SU-DHL-6 (cell line): ENCODE measurements at regions not wholly inside any gene's neighbourhood (a gene's known extent, or its start where the extent isn't known, plus 50 kb on each side); places are given as distances from the start of the nearest gene placed in this dataset.

ENCODE experiments used
- H2AFZ ChIP-seq: fragments of 200-600 bp; sonication (generic); 2 replicates; pipeline ENCODE4 v1.6.1; 2014; ENCODE audit warnings: low read depth, mild to moderate bottlenecking, moderate library complexity, mixed read lengths, antibody characterized with exemption, low read length; ENCODE audit not compliant: severe bottlenecking
- H3F3A ChIP-seq: fragments of 200-600 bp; shearing (Covaris generic); 2 replicates; pipeline ENCODE4 v1.6.0; 2016; ENCODE audit warnings: antibody characterized with exemption, mild to moderate bottlenecking; ENCODE audit not compliant: insufficient read depth
- H3K27ac ChIP-seq: fragments of 200-600 bp; sonication (generic); 2 replicates; pipeline ENCODE4 v1.5.1; 2016; ENCODE audit warnings: low read depth, mild to moderate bottlenecking, low read length, moderate library complexity, mixed read lengths
- H3K27me3 ChIP-seq: fragments of 200-600 bp; sonication (generic), shearing (Covaris generic); 2 replicates; pipeline ENCODE4 v1.6.0; 2014; ENCODE audit warnings: mild to moderate bottlenecking, low read length
- H3K36me3 ChIP-seq: fragments of 200-600 bp; sonication (generic); 2 replicates; pipeline ENCODE4 v1.6.1; 2014; ENCODE audit warnings: mild to moderate bottlenecking, low read length, mixed read lengths
- H3K4me2 ChIP-seq: fragments of 300-600, 200-600 bp; shearing (Covaris generic), sonication (generic); 2 replicates; pipeline ENCODE4 v1.6.0; 2014; ENCODE audit warnings: low read length, low read depth, mild to moderate bottlenecking; ENCODE audit not compliant: poor library complexity, severe bottlenecking
- H3K4me3 ChIP-seq: fragments of 200-600 bp; sonication (generic); 2 replicates; pipeline ENCODE4 v1.5.1; 2014; ENCODE audit warnings: antibody characterized with exemption, low read length, mild to moderate bottlenecking, mixed read lengths; ENCODE audit not compliant: insufficient read depth, poor library complexity, severe bottlenecking
- H3K79me2 ChIP-seq: fragments of 200-600 bp; sonication (generic); 2 replicates; pipeline ENCODE4 v1.6.1; 2014; ENCODE audit warnings: mild to moderate bottlenecking, low read length, moderate library complexity; ENCODE audit not compliant: insufficient read depth
- H3K9ac ChIP-seq: fragments of 200-600 bp; sonication (generic); 2 replicates; pipeline ENCODE4 v1.7.0; 2014; ENCODE audit warnings: mild to moderate bottlenecking, low read length
- H3K9me2 ChIP-seq: fragments of 200-600 bp; sonication (generic); replicated peaks from 2 replicates; pipeline ENCODE4 v1.6.1; 2014; ENCODE audit warnings: low read length; ENCODE audit not compliant: insufficient read depth
- H3K9me3 ChIP-seq: fragments of 200-600 bp; sonication (generic); 2 replicates; pipeline ENCODE4 v1.6.1; 2014; ENCODE audit warnings: low read length, mixed read lengths; ENCODE audit not compliant: insufficient read depth
- H4K20me1 ChIP-seq: fragments of 200-600 bp; sonication (generic); 2 replicates; pipeline ENCODE4 v1.6.1; 2014; ENCODE audit warnings: low read depth, mild to moderate bottlenecking, antibody characterized with exemption, low read length, moderate library complexity, mixed read lengths
- CTCF ChIP-seq: fragments of 200-600 bp; sonication (generic); IDR thresholded peaks from one replicate; pipeline ENCODE4 v1.5.1; 2017; ENCODE audit warnings: antibody characterized with exemption, mild to moderate bottlenecking, low read length, moderate library complexity; ENCODE audit not compliant: insufficient read depth, poor library complexity, severe bottlenecking
- EZH2phosphoT487 ChIP-seq: fragments of 200-600 bp; sonication (generic), shearing (Covaris generic); conservative IDR thresholded peaks from 2 replicates; pipeline ENCODE4 v1.6.1; 2018; ENCODE audit warnings: mild to moderate bottlenecking, antibody characterized with exemption, low read length, moderate library complexity, mixed read lengths

- Histone ChIP-seq H3K79me2 (no peaks in the 10 kb centered on the region), H3K9me3 (no peaks in the 10 kb centered on the region), H3F3A (no peaks in the 10 kb centered on the region), H3K4me3 (no peak overlapping the region), H4K20me1 (no peaks in the 10 kb centered on the region), H3K4me2 (no peak overlapping the region), H3K27ac (no peak overlapping the region), H3K9me2 (no peaks in the 10 kb centered on the region), H3K27me3 (no peaks in the 10 kb centered on the region), H3K9ac (no peak overlapping the region), H2AFZ (no peak overlapping the region), H3K36me3 (no peaks in the 10 kb centered on the region)
- TF ChIP-seq CTCF, result no peak
- no peak for TF ChIP-seq EZH2phosphoT487
These were observed 825.2 kb downstream of the PCDH7 start for GRCh38 chr4:31545330-31545729.

- Histone ChIP-seq H3K36me3 (no peaks in the 10 kb centered on the region), H3K9me2 (no peaks in the 10 kb centered on the region), H3K79me2 (no peaks in the 10 kb centered on the region), H3F3A (no peaks in the 10 kb centered on the region), H4K20me1 (no peaks in the 10 kb centered on the region), H2AFZ (no peak overlapping the region), H3K4me3 (no peak overlapping the region), H3K4me2 (no peak overlapping the region), H3K9ac (no peak overlapping the region), H3K9me3 (no peaks in the 10 kb centered on the region), H3K27me3 (no peaks in the 10 kb centered on the region), H3K27ac (no peak overlapping the region)
- TF ChIP-seq CTCF, result no peak
- TF ChIP-seq EZH2phosphoT487, result no peak
These were observed 825.6 kb downstream of the PCDH7 start for GRCh38 chr4:31545755-31546154.

GRCh38 chr4:31548021-31548420, 827.9 kb downstream of the PCDH7 start:
- H4K20me1 ChIP-seq, result no peaks in the 10 kb centered on the region
- no peaks in the 10 kb centered on the region for H3K27me3 ChIP-seq
- no peak overlapping the region for H3K9ac ChIP-seq
- H3K27ac ChIP-seq, result no peak overlapping the region
- H3K4me3 ChIP-seq, result no peak overlapping the region
- TF ChIP-seq CTCF, result no peak
- TF ChIP-seq EZH2phosphoT487, result no peak
- H3F3A ChIP-seq, result no peaks in the 10 kb centered on the region
- H3K79me2 ChIP-seq, result no peaks in the 10 kb centered on the region
- H3K9me3 ChIP-seq, result no peaks in the 10 kb centered on the region
- H3K9me2 ChIP-seq, result no peaks in the 10 kb centered on the region
- no peak overlapping the region for H3K4me2 ChIP-seq
- H2AFZ ChIP-seq, result peak overlapping the region; percentile 44
- no peaks in the 10 kb centered on the region for H3K36me3 ChIP-seq

GRCh38 chr4:31548823-31549222, 828.7 kb downstream of the PCDH7 start:
- Histone ChIP-seq H3K79me2 (no peaks in the 10 kb centered on the region), H3K36me3 (no peaks in the 10 kb centered on the region), H3K9me3 (no peaks in the 10 kb centered on the region), H2AFZ (peak overlapping the region; percentile 44), H3K9ac (no peak overlapping the region), H3K9me2 (no peaks in the 10 kb centered on the region), H4K20me1 (no peaks in the 10 kb centered on the region), H3F3A (no peaks in the 10 kb centered on the region), H3K27ac (no peak overlapping the region), H3K4me3 (no peak overlapping the region), H3K27me3 (no peaks in the 10 kb centered on the region), H3K4me2 (no peak overlapping the region)
- TF ChIP-seq CTCF (no peak), EZH2phosphoT487 (no peak)
